A549 (cell line): ENCODE measurements at regions not wholly inside any gene's neighbourhood (a gene's known extent, or its start where the extent isn't known, plus 50 kb on each side); places are given as distances from the start of the nearest gene placed in this dataset.

Source experiments
- CEBPB ChIP-seq, 2 experiments: fragments of >200 bp in 1 of 2; sonication (Bioruptor Twin) in 1 of 2; formaldehyde crosslinking in 1 of 2; IDR thresholded peaks; 2 replicates each; pipeline ENCODE4 v1.6.1; 2012 to 2016
- CHD2 ChIP-seq: fragments of 150-350 bp; IDR thresholded peaks from 2 replicates; pipeline ENCODE4 v1.6.1; 2014; ENCODE audit warnings: low read length; ENCODE audit not compliant: partially characterized antibody
- CHD4 ChIP-seq: fragments of 200-600 bp; sonication (generic); IDR thresholded peaks from 2 replicates; pipeline ENCODE4 v1.6.1; 2016; ENCODE audit warnings: antibody characterized with exemption, mild to moderate bottlenecking, borderline replicate concordance
- CTCF ChIP-seq: fragments of >200 bp; sonication (Bioruptor Twin); formaldehyde crosslinking; IDR thresholded peaks from 3 replicates; pipeline ENCODE4 v1.5.1; 2016
- NPAS2 ChIP-seq: fragments of 250-450 bp; sonication (Bioruptor Pico); IDR thresholded peaks from 2 replicates; pipeline ENCODE4 v1.8.0; 2022; ENCODE audit warnings: mild to moderate bottlenecking, moderate library complexity, borderline replicate concordance
- PHF8 ChIP-seq: fragments of 200-600 bp; sonication (generic); IDR thresholded peaks from 2 replicates; pipeline ENCODE4 v1.6.1; 2016; ENCODE audit warnings: low read depth, mild to moderate bottlenecking, antibody characterized with exemption, moderate library complexity, borderline replicate concordance
- POLR2A ChIP-seq: IDR thresholded peaks from 2 replicates; pipeline ENCODE4 v1.6.1; 2012; ENCODE audit warnings: mild to moderate bottlenecking, low read length
- RCOR1 ChIP-seq: fragments of 150-350 bp; IDR thresholded peaks from 2 replicates; pipeline ENCODE4 v1.6.1; 2014; ENCODE audit warnings: antibody characterized with exemption, low read length, low read depth
- SMC3 ChIP-seq: fragments of >200 bp; sonication (Bioruptor Twin); formaldehyde crosslinking; IDR thresholded peaks from 3 replicates; pipeline ENCODE4 v1.6.1; 2018; ENCODE audit warnings: inconsistent platforms
- USF2 ChIP-seq: fragments of 450-650 bp; IDR thresholded peaks from 2 replicates; pipeline ENCODE4 v1.6.1; 2014; ENCODE audit warnings: antibody characterized with exemption
- ZFP36 ChIP-seq: fragments of 450-650 bp; IDR thresholded peaks from 2 replicates; pipeline ENCODE4 v1.6.1; 2014; ENCODE audit warnings: borderline replicate concordance; ENCODE audit not compliant: partially characterized antibody
- TF ChIP-seq, protein P1 (sequence below): IDR thresholded peaks from 2 replicates; pipeline ENCODE4 v1.6.1; 2012

DNA sequence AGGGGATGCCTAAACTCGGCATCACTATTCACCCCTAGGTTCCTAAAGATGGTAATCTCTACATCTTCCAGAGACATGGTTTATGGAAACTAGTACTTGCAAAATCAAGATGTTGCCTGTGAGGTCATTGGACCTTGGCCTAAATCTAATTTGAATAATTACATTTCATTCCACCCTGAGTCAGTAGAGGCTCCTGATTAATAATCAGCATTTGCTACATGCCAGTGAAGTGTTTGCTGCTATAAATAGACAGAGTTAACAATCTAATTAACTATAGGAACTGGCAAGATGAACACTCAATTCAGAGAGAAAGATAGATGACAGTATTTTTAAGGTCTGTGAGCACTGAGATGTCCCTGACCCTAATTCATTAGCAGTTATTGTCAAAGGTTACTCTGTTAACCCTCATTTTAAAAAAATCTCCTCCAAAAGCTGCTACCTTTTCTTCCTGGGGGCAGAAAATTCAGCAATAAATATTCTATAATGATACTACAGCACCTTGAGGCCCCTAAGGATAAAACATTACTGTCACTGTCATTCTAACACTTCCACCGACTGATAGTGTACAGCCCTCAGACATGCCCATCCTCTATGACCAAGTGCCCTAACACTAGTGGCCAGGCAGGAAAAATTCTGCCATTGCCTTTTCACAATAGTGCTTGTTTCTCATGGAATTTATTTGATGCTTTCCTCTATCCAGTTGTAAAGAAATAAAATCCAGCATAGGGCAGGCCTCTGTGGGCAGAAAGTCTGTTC is 65.7 kb upstream of the CCDC196 start:
- no peak for TF ChIP-seq SMC3
- no peak for TF ChIP-seq PHF8
- no peak for TF ChIP-seq CTCF
- TF ChIP-seq CHD2 = no peak
- TF ChIP-seq, protein P1, sequence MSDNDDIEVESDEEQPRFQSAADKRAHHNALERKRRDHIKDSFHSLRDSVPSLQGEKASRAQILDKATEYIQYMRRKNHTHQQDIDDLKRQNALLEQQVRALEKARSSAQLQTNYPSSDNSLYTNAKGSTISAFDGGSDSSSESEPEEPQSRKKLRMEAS = no peak
- no peak for TF ChIP-seq POLR2A
- TF ChIP-seq CEBPB (IDR thresholded peaks at IDR 0.05) = no peak
- no peak for TF ChIP-seq RCOR1
- no peak for TF ChIP-seq NPAS2
- no peak for TF ChIP-seq CHD4
- no peak for TF ChIP-seq ZFP36
- no peak for TF ChIP-seq USF2
